ENCODE measurements at regions not wholly inside any gene's neighbourhood (a gene's known extent, or its start where the extent isn't known, plus 50 kb on each side); places are given as distances from the start of the nearest gene placed in this dataset.

DNA sequence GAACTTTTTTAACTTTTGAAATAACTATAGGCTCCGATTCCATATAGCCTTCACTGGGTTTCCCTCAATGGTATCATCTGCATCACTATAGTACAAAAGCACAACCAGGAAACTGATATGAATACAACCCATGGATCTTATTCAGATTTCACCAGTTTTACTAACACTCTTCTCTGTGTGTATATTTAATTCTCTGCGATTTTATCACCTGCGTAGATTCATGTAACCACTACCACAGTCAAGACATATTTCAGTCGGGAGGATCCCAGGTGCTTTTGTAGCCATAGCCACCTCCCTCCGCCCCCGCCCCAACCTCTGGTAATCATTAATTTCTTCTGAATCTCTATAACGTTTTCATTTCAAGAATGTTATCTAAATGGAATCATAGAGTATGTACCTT lies 82.8 kb upstream of the C7orf33 start:
- DNase-seq (ENCODE audit: low read depth, low spot score) (no peak), FAIRE-seq (no peak)
- Histone ChIP-seq H3K9ac (replicated peaks; ENCODE audit: extremely low read depth, insufficient read depth, low read length) (no peak overlapping the region), H3K4me2 (ENCODE audit: insufficient read depth, low read length) (no peak overlapping the region), H3K27me3 (ENCODE audit: control insufficient read depth in 2 of 2, insufficient read depth in 2 of 2, low read length in 2 of 2) (no peaks in the 10 kb centered on the region), H3K9me1 (replicated peaks; ENCODE audit: control insufficient read depth, extremely low read depth, insufficient read depth, low read length) (no peaks in the 10 kb centered on the region), H3K27ac (ENCODE audit: insufficient read depth, low read depth, low read length) (no peak overlapping the region), H3K79me2 (ENCODE audit: control insufficient read depth, insufficient read depth, low read length) (no peaks in the 10 kb centered on the region), H4K20me1 (replicated peaks; ENCODE audit: control insufficient read depth, extremely low read depth, insufficient read depth, low read length) (no peaks in the 10 kb centered on the region), H3K4me3 (replicated peaks in 1 of 3; ENCODE audit: insufficient read depth in 1 of 3, low read depth in 1 of 3, low read length in 3 of 3) (no peak overlapping the region), H3K9me3 (replicated peaks; ENCODE audit: control insufficient read depth, insufficient read depth, low read length) (no peaks in the 10 kb centered on the region), H3K36me3 (ENCODE audit: control insufficient read depth in 2 of 2, extremely low read depth in 1 of 2, insufficient read depth in 2 of 2, low read length in 2 of 2) (no peaks in the 10 kb centered on the region), H2AFZ (ENCODE audit: low read depth, low read length) (no peak overlapping the region), H3K4me1 (ENCODE audit: control insufficient read depth, extremely low read depth, insufficient read depth, low read length) (no peaks in the 10 kb centered on the region)
- dilution Hi-C loops (cut with MboI; ENCODE audit: extremely low pct_ligation_motif_present, low sequenced_read_pairs): no loop called here
- BruUV-seq (replicated peaks): no TSS peak
- ChIA-PET POLR2A (no interaction called here), CTCF (no interaction called here)
- TF ChIP-seq FOS (IDR thresholded peaks at IDR 0.05; ENCODE audit: borderline replicate concordance, insufficient read depth, low read length) (no peak), MYC (IDR thresholded peaks at IDR 0.05; ENCODE audit: low read depth, low read length) (no peak), POLR2A (IDR thresholded peaks at IDR 0.05; ENCODE audit: low read depth, low read length) (no peak), POLR2AphosphoS5 (IDR thresholded peaks at IDR 0.05; ENCODE audit: insufficient read depth, low read depth, low read length) (no peak), GATA2 (IDR thresholded peaks at IDR 0.05; ENCODE audit: insufficient read depth, insufficient read length, low read depth, low read length) (no peak)
- intact Hi-C loops (cut with micrococcal nuclease): no loop called here

DNA sequence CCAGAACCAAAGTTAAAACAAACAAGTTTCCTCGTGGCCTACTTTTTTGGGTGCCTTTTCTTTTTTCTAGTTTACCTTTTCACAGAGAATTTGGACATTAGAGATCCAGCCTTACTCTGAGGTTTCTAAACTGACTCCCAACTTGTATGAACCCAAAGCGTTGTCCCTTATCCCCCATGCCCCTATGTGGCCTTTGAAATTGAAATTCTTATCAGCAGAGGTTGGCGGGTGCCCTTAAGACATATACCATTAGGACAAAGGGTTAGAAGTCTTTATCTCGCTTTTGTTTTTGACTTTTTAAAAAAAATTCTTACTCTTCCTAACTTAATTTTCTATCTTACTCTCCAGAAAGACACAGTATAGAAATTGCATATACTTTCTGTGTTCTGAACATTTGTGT lies 76.3 kb upstream of the C7orf33 start:
- no peak for FAIRE-seq
- dilution Hi-C loops (cut with MboI; ENCODE audit: extremely low pct_ligation_motif_present, low sequenced_read_pairs): no loop called here

More for the DNA sequence above, 76.3 kb upstream of the C7orf33 start:
- TF ChIP-seq JUN (IDR thresholded peaks at IDR 0.05; ENCODE audit: borderline replicate concordance, insufficient read depth, insufficient read length, low read depth) (no peak), FOS (IDR thresholded peaks at IDR 0.05; ENCODE audit: borderline replicate concordance, insufficient read depth, low read length) (no peak), EZH2 (IDR thresholded peaks at IDR 0.05; ENCODE audit: borderline replicate concordance, low read depth, low read length, severe bottlenecking) (no peak), POLR2A (IDR thresholded peaks at IDR 0.05; ENCODE audit: low read depth, low read length) (no peak), MYC (IDR thresholded peaks at IDR 0.05; ENCODE audit: low read depth, low read length) (no peak), POLR2AphosphoS5 (IDR thresholded peaks at IDR 0.05; ENCODE audit: insufficient read depth, low read depth, low read length) (no peak), GATA2 (IDR thresholded peaks at IDR 0.05; ENCODE audit: insufficient read depth, insufficient read length, low read depth, low read length) (no peak)
- TF ChIP-seq, protein P1, sequence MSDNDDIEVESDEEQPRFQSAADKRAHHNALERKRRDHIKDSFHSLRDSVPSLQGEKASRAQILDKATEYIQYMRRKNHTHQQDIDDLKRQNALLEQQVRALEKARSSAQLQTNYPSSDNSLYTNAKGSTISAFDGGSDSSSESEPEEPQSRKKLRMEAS (IDR thresholded peaks at IDR 0.05; ENCODE audit: insufficient read depth, insufficient read length): no peak
- TF ChIP-seq, protein P2, sequence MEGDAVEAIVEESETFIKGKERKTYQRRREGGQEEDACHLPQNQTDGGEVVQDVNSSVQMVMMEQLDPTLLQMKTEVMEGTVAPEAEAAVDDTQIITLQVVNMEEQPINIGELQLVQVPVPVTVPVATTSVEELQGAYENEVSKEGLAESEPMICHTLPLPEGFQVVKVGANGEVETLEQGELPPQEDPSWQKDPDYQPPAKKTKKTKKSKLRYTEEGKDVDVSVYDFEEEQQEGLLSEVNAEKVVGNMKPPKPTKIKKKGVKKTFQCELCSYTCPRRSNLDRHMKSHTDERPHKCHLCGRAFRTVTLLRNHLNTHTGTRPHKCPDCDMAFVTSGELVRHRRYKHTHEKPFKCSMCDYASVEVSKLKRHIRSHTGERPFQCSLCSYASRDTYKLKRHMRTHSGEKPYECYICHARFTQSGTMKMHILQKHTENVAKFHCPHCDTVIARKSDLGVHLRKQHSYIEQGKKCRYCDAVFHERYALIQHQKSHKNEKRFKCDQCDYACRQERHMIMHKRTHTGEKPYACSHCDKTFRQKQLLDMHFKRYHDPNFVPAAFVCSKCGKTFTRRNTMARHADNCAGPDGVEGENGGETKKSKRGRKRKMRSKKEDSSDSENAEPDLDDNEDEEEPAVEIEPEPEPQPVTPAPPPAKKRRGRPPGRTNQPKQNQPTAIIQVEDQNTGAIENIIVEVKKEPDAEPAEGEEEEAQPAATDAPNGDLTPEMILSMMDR (IDR thresholded peaks at IDR 0.05; ENCODE audit: extremely low read depth in 1 of 2, insufficient read depth in 1 of 2, low read depth in 1 of 2, low read length in 2 of 2): no peak
- Histone ChIP-seq H3K4me3 (replicated peaks in 1 of 3; ENCODE audit: insufficient read depth in 1 of 3, low read depth in 1 of 3, low read length in 3 of 3) (no peak overlapping the region), H3K36me3 (ENCODE audit: control insufficient read depth in 2 of 2, extremely low read depth in 1 of 2, insufficient read depth in 2 of 2, low read length in 2 of 2) (no peaks in the 10 kb centered on the region), H3K79me2 (ENCODE audit: control insufficient read depth, insufficient read depth, low read length) (no peaks in the 10 kb centered on the region), H3K9ac (replicated peaks; ENCODE audit: extremely low read depth, insufficient read depth, low read length) (no peak overlapping the region), H2AFZ (ENCODE audit: low read depth, low read length) (no peak overlapping the region), H3K27me3 (ENCODE audit: control insufficient read depth in 2 of 2, insufficient read depth in 2 of 2, low read length in 2 of 2) (no peaks in the 10 kb centered on the region), H3K9me1 (replicated peaks; ENCODE audit: control insufficient read depth, extremely low read depth, insufficient read depth, low read length) (no peaks in the 10 kb centered on the region), H3K4me2 (ENCODE audit: insufficient read depth, low read length) (no peak overlapping the region), H3K9me3 (replicated peaks; ENCODE audit: control insufficient read depth, insufficient read depth, low read length) (no peaks in the 10 kb centered on the region), H3K4me1 (ENCODE audit: control insufficient read depth, extremely low read depth, insufficient read depth, low read length) (no peaks in the 10 kb centered on the region), H4K20me1 (replicated peaks; ENCODE audit: control insufficient read depth, extremely low read depth, insufficient read depth, low read length) (no peaks in the 10 kb centered on the region), H3K27ac (ENCODE audit: insufficient read depth, low read depth, low read length) (no peak overlapping the region)
- ChIA-PET POLR2A (no interaction called here), CTCF (no interaction called here)
- intact Hi-C loops (cut with micrococcal nuclease): no loop called here
- no TSS peak for BruUV-seq (replicated peaks)
- DNase-seq (ENCODE audit: low read depth, low spot score): no peak

Measured in endothelial cell of umbilical vein (primary cell).